ENCODE measurements at regions not wholly inside any gene's neighbourhood (a gene's known extent, or its start where the extent isn't known, plus 50 kb on each side); places are given as distances from the start of the nearest gene placed in this dataset.

DNA sequence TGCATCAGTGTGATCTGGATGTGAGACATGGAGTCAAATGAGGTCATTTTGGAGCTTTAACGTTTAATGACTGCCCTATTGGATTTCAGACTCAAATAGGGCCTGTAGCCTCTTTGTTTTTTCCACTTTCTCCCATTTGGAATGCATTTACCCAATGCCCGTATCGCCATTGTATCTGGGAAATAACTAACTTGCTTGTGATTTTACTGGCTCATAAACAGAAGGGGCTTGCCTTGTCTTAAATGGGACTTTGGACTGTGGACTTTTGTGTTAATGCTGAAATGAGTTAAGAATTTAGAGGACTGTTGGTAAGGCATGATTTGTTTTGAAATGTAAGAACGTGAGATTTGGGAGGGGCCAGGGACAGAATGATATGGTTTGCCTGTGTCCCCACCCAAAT, 494.6 kb downstream of the CHSY3 start:
- no peak for TF ChIP-seq POLR2A (IDR thresholded peaks at IDR 0.05)
- TF ChIP-seq, protein P1, sequence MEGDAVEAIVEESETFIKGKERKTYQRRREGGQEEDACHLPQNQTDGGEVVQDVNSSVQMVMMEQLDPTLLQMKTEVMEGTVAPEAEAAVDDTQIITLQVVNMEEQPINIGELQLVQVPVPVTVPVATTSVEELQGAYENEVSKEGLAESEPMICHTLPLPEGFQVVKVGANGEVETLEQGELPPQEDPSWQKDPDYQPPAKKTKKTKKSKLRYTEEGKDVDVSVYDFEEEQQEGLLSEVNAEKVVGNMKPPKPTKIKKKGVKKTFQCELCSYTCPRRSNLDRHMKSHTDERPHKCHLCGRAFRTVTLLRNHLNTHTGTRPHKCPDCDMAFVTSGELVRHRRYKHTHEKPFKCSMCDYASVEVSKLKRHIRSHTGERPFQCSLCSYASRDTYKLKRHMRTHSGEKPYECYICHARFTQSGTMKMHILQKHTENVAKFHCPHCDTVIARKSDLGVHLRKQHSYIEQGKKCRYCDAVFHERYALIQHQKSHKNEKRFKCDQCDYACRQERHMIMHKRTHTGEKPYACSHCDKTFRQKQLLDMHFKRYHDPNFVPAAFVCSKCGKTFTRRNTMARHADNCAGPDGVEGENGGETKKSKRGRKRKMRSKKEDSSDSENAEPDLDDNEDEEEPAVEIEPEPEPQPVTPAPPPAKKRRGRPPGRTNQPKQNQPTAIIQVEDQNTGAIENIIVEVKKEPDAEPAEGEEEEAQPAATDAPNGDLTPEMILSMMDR (IDR thresholded peaks at IDR 0.05), result no peak
